GM23338 (cell line): ENCODE measurements at regions not wholly inside any gene's neighbourhood (a gene's known extent, or its start where the extent isn't known, plus 50 kb on each side); places are given as distances from the start of the nearest gene placed in this dataset.

Experiments
- ATAC-seq: fragments of 200-7000 bp; cut with Tn5 transposase; 3 replicates; pipeline ENCODE4 v1.9.1; 2020
- DNase-seq: peaks from one replicate; pipeline ENCODE4 v3.0.0-alpha.2; 2015; ENCODE audit warnings: low spot score
- H2AFZ ChIP-seq: fragments of 200-600 bp; sonication (generic); 2 replicates; pipeline ENCODE4 v1.8.0; 2016; ENCODE audit warnings: antibody characterized with exemption, mild to moderate bottlenecking, moderate library complexity
- H3F3A ChIP-seq: fragments of 200-600 bp; sonication (generic); replicated peaks from 2 replicates; pipeline ENCODE4 v1.8.0; 2017; ENCODE audit warnings: antibody characterized with exemption, mixed run types, low read depth
- H3K27ac ChIP-seq: fragments of 200-600 bp; sonication (generic); 2 replicates; pipeline ENCODE4 v1.6.1; 2016; ENCODE audit warnings: low read depth
- H3K27me3 ChIP-seq: fragments of 200-600 bp; sonication (generic); 2 replicates; pipeline ENCODE4 v1.8.0; 2016; ENCODE audit warnings: mild to moderate bottlenecking, mixed run types, moderate library complexity; ENCODE audit not compliant: insufficient read depth
- H3K36me3 ChIP-seq: fragments of 200-600 bp; sonication (generic); 2 replicates; pipeline ENCODE4 v1.8.0; 2016; ENCODE audit warnings: mild to moderate bottlenecking; ENCODE audit not compliant: insufficient read depth
- H3K4me1 ChIP-seq: fragments of 200-600 bp; sonication (generic); 2 replicates; pipeline ENCODE4 v1.8.0; 2016; ENCODE audit warnings: mild to moderate bottlenecking, moderate library complexity; ENCODE audit not compliant: insufficient read depth
- H3K4me2 ChIP-seq: fragments of 200-600 bp; sonication (generic); 2 replicates; pipeline ENCODE4 v1.7.1; 2017; ENCODE audit warnings: mixed run types
- H3K4me3 ChIP-seq: fragments of 200-600 bp; sonication (generic); 2 replicates; pipeline ENCODE4 v1.6.1; 2016; ENCODE audit warnings: mixed run types
- H3K79me2 ChIP-seq: fragments of 200-600 bp; sonication (generic); replicated peaks from 2 replicates; pipeline ENCODE4 v1.8.0; 2017; ENCODE audit warnings: mild to moderate bottlenecking; ENCODE audit not compliant: insufficient read depth
- H3K9me2 ChIP-seq: fragments of 200-600 bp; sonication (generic); 2 replicates; pipeline ENCODE4 v1.8.0; 2017; ENCODE audit not compliant: insufficient read depth
- H4K20me1 ChIP-seq: fragments of 200-600 bp; sonication (generic); replicated peaks from 2 replicates; pipeline ENCODE4 v1.8.0; 2017; ENCODE audit warnings: mild to moderate bottlenecking; ENCODE audit not compliant: insufficient read depth
- H3K27ac Mint-ChIP-seq: 2 replicates; pipeline ENCODE4 v1.8.0; 2020; ENCODE audit warnings: inconsistent platforms, mild to moderate bottlenecking, moderate library complexity, mixed read lengths
- H3K27me3 Mint-ChIP-seq: 3 replicates; pipeline ENCODE4 v1.8.0; 2022; ENCODE audit warnings: low read depth, mild to moderate bottlenecking, moderate library complexity, mixed read lengths, inconsistent platforms; ENCODE audit not compliant: insufficient read depth, poor library complexity
- H3K36me3 Mint-ChIP-seq: 3 replicates; pipeline ENCODE4 v1.8.0; 2021; ENCODE audit warnings: low read depth, mild to moderate bottlenecking, inconsistent platforms, moderate library complexity, mixed read lengths
- H3K4me1 Mint-ChIP-seq: 3 replicates; pipeline ENCODE4 v1.8.0; 2020; ENCODE audit warnings: mild to moderate bottlenecking, inconsistent platforms, mixed read lengths
- H3K4me3 Mint-ChIP-seq: 3 replicates; pipeline ENCODE4 v1.8.0; 2021; ENCODE audit warnings: moderate library complexity, mild to moderate bottlenecking, inconsistent platforms, mixed read lengths
- H3K9me3 Mint-ChIP-seq: 3 replicates; pipeline ENCODE4 v1.8.0; 2020; ENCODE audit warnings: moderate library complexity, mild to moderate bottlenecking, inconsistent platforms, mixed read lengths
- CREB1 ChIP-seq: fragments of 250-450 bp; sonication (Bioruptor Pico); IDR thresholded peaks from 2 replicates; pipeline ENCODE4 v1.5.0; 2020; ENCODE audit warnings: low read depth, mild to moderate bottlenecking, moderate library complexity
- EZH2 ChIP-seq: fragments of 200-600 bp; sonication (generic); IDR thresholded peaks from one replicate; pipeline ENCODE4 v1.8.0; 2017; ENCODE audit warnings: antibody characterized with exemption, mild to moderate bottlenecking, low read depth; ENCODE audit not compliant: unreplicated experiment
- EZH2phosphoT487 ChIP-seq: fragments of 200-600 bp; sonication (generic); IDR thresholded peaks from one replicate; pipeline ENCODE4 v1.8.1; 2018; ENCODE audit warnings: antibody characterized with exemption; ENCODE audit not compliant: unreplicated experiment
- JUNB ChIP-seq: IDR thresholded peaks from one replicate; pipeline ENCODE4 v1.6.1; 2016; ENCODE audit warnings: antibody characterized with exemption; ENCODE audit not compliant: unreplicated experiment
- NANOG ChIP-seq: IDR thresholded peaks from 2 replicates; pipeline ENCODE4 v1.6.1; 2016; ENCODE audit warnings: antibody characterized with exemption, borderline replicate concordance
- POLR2AphosphoS5 ChIP-seq: IDR thresholded peaks from 2 replicates; pipeline ENCODE4 v1.6.1; 2016; ENCODE audit warnings: antibody characterized with exemption, low read depth
- STAT1 ChIP-seq: IDR thresholded peaks from one replicate; pipeline ENCODE4 v1.6.1; 2016; ENCODE audit warnings: antibody characterized with exemption; ENCODE audit not compliant: unreplicated experiment
- ZNF114 ChIP-seq: fragments of 250-450 bp; sonication (Bioruptor Pico); IDR thresholded peaks from 2 replicates; pipeline ENCODE4 v1.5.0; 2020; ENCODE audit warnings: mild to moderate bottlenecking, moderate library complexity
- ZNF331 ChIP-seq: fragments of 250-450 bp; sonication (Bioruptor Pico); IDR thresholded peaks from 2 replicates; pipeline ENCODE4 v1.5.0; 2020; ENCODE audit warnings: low read depth, mild to moderate bottlenecking, moderate library complexity
- TF ChIP-seq, protein P1 (sequence below): IDR thresholded peaks from 2 replicates; pipeline ENCODE4 v1.6.1; 2016; ENCODE audit warnings: antibody characterized with exemption
- TF ChIP-seq, protein P2 (sequence below): IDR thresholded peaks from one replicate; pipeline ENCODE4 v1.6.1; 2018; ENCODE audit warnings: antibody characterized with exemption; ENCODE audit not compliant: unreplicated experiment
- TF ChIP-seq, protein P3 (sequence below), 2 experiments: fragments of 200-600 bp in 1 of 2; sonication (generic) in 1 of 2; conservative IDR thresholded peaks; 2 replicates each; pipeline versions ENCODE4 v1.5.1 to v1.6.1; 2016 to 2017; ENCODE audit warnings: antibody characterized with exemption in 2 of 2, low read depth in 2 of 2, mild to moderate bottlenecking in 2 of 2, moderate library complexity in 1 of 2
- TF ChIP-seq, protein P4 (sequence below): fragments of 250-450 bp; sonication (Bioruptor Pico); IDR thresholded peaks from 2 replicates; pipeline ENCODE4 v1.5.0; 2020; ENCODE audit warnings: mild to moderate bottlenecking, moderate library complexity

DNA sequence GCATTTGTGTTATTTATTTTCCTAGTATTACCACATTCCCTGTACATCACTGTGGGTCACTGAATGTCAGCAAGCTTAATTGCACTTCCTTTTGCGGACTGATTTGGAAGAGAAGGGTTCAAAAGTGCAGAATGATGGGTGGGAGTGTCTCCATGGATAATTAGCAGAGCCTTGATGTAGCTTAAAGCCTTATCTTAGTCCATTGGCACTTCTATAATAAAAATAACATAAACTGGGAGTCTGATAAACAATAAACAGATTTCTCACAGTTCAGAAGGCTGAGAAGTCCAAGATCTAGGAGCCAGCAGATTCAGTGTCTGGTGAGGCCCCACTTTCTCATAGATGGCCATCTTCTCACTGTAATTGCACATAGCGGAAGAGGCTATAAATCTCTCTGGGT, 501.1 kb upstream of the POU3F2 start:
- no peaks in the 10 kb centered on the region for H3K27me3 ChIP-seq
- peaks cover 4% of the 10 kb centered on the region; the same call in 2 of the 3 replicates for H3K4me1 Mint-ChIP-seq

More for the DNA sequence above, 501.1 kb upstream of the POU3F2 start:
- Histone ChIP-seq H3K4me3 (no peak overlapping the region), H3K9me2 (no peaks in the 10 kb centered on the region), H3K4me2 (no peak overlapping the region), H2AFZ (no peak overlapping the region), H3K27ac (no peak overlapping the region), H4K20me1 (no peaks in the 10 kb centered on the region; the same call in 1 of the 2 replicates), H3K4me1 (no peaks in the 10 kb centered on the region), H3F3A (no peaks in the 10 kb centered on the region), H3K36me3 (no peaks in the 10 kb centered on the region), H3K79me2 (no peaks in the 10 kb centered on the region)
- Mint-ChIP-seq H3K9me3 (no peaks in the 10 kb centered on the region), H3K4me3 (no peak overlapping the region), H3K27ac (no peak overlapping the region), H3K27me3 (no peaks in the 10 kb centered on the region), H3K36me3 (no peaks in the 10 kb centered on the region)
- ATAC-seq (no peak), DNase-seq (no peak)
- no peak for TF ChIP-seq JUNB
- TF ChIP-seq, protein P1, sequence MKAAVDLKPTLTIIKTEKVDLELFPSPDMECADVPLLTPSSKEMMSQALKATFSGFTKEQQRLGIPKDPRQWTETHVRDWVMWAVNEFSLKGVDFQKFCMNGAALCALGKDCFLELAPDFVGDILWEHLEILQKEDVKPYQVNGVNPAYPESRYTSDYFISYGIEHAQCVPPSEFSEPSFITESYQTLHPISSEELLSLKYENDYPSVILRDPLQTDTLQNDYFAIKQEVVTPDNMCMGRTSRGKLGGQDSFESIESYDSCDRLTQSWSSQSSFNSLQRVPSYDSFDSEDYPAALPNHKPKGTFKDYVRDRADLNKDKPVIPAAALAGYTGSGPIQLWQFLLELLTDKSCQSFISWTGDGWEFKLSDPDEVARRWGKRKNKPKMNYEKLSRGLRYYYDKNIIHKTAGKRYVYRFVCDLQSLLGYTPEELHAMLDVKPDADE: no peak
- TF ChIP-seq EZH2phosphoT487: no peak
- no peak for TF ChIP-seq POLR2AphosphoS5
- TF ChIP-seq, protein P2, sequence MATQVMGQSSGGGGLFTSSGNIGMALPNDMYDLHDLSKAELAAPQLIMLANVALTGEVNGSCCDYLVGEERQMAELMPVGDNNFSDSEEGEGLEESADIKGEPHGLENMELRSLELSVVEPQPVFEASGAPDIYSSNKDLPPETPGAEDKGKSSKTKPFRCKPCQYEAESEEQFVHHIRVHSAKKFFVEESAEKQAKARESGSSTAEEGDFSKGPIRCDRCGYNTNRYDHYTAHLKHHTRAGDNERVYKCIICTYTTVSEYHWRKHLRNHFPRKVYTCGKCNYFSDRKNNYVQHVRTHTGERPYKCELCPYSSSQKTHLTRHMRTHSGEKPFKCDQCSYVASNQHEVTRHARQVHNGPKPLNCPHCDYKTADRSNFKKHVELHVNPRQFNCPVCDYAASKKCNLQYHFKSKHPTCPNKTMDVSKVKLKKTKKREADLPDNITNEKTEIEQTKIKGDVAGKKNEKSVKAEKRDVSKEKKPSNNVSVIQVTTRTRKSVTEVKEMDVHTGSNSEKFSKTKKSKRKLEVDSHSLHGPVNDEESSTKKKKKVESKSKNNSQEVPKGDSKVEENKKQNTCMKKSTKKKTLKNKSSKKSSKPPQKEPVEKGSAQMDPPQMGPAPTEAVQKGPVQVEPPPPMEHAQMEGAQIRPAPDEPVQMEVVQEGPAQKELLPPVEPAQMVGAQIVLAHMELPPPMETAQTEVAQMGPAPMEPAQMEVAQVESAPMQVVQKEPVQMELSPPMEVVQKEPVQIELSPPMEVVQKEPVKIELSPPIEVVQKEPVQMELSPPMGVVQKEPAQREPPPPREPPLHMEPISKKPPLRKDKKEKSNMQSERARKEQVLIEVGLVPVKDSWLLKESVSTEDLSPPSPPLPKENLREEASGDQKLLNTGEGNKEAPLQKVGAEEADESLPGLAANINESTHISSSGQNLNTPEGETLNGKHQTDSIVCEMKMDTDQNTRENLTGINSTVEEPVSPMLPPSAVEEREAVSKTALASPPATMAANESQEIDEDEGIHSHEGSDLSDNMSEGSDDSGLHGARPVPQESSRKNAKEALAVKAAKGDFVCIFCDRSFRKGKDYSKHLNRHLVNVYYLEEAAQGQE: no peak
- TF ChIP-seq, protein P3, sequence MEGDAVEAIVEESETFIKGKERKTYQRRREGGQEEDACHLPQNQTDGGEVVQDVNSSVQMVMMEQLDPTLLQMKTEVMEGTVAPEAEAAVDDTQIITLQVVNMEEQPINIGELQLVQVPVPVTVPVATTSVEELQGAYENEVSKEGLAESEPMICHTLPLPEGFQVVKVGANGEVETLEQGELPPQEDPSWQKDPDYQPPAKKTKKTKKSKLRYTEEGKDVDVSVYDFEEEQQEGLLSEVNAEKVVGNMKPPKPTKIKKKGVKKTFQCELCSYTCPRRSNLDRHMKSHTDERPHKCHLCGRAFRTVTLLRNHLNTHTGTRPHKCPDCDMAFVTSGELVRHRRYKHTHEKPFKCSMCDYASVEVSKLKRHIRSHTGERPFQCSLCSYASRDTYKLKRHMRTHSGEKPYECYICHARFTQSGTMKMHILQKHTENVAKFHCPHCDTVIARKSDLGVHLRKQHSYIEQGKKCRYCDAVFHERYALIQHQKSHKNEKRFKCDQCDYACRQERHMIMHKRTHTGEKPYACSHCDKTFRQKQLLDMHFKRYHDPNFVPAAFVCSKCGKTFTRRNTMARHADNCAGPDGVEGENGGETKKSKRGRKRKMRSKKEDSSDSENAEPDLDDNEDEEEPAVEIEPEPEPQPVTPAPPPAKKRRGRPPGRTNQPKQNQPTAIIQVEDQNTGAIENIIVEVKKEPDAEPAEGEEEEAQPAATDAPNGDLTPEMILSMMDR (conservative IDR thresholded peaks at IDR 0.05; ENCODE audit: low read depth in 2 of 2): no peak
- TF ChIP-seq EZH2: no peak
- TF ChIP-seq ZNF114: no peak
- no peak for TF ChIP-seq ZNF331 (CRISPR knock-in tag)
- TF ChIP-seq NANOG: no peak
- TF ChIP-seq, protein P4, sequence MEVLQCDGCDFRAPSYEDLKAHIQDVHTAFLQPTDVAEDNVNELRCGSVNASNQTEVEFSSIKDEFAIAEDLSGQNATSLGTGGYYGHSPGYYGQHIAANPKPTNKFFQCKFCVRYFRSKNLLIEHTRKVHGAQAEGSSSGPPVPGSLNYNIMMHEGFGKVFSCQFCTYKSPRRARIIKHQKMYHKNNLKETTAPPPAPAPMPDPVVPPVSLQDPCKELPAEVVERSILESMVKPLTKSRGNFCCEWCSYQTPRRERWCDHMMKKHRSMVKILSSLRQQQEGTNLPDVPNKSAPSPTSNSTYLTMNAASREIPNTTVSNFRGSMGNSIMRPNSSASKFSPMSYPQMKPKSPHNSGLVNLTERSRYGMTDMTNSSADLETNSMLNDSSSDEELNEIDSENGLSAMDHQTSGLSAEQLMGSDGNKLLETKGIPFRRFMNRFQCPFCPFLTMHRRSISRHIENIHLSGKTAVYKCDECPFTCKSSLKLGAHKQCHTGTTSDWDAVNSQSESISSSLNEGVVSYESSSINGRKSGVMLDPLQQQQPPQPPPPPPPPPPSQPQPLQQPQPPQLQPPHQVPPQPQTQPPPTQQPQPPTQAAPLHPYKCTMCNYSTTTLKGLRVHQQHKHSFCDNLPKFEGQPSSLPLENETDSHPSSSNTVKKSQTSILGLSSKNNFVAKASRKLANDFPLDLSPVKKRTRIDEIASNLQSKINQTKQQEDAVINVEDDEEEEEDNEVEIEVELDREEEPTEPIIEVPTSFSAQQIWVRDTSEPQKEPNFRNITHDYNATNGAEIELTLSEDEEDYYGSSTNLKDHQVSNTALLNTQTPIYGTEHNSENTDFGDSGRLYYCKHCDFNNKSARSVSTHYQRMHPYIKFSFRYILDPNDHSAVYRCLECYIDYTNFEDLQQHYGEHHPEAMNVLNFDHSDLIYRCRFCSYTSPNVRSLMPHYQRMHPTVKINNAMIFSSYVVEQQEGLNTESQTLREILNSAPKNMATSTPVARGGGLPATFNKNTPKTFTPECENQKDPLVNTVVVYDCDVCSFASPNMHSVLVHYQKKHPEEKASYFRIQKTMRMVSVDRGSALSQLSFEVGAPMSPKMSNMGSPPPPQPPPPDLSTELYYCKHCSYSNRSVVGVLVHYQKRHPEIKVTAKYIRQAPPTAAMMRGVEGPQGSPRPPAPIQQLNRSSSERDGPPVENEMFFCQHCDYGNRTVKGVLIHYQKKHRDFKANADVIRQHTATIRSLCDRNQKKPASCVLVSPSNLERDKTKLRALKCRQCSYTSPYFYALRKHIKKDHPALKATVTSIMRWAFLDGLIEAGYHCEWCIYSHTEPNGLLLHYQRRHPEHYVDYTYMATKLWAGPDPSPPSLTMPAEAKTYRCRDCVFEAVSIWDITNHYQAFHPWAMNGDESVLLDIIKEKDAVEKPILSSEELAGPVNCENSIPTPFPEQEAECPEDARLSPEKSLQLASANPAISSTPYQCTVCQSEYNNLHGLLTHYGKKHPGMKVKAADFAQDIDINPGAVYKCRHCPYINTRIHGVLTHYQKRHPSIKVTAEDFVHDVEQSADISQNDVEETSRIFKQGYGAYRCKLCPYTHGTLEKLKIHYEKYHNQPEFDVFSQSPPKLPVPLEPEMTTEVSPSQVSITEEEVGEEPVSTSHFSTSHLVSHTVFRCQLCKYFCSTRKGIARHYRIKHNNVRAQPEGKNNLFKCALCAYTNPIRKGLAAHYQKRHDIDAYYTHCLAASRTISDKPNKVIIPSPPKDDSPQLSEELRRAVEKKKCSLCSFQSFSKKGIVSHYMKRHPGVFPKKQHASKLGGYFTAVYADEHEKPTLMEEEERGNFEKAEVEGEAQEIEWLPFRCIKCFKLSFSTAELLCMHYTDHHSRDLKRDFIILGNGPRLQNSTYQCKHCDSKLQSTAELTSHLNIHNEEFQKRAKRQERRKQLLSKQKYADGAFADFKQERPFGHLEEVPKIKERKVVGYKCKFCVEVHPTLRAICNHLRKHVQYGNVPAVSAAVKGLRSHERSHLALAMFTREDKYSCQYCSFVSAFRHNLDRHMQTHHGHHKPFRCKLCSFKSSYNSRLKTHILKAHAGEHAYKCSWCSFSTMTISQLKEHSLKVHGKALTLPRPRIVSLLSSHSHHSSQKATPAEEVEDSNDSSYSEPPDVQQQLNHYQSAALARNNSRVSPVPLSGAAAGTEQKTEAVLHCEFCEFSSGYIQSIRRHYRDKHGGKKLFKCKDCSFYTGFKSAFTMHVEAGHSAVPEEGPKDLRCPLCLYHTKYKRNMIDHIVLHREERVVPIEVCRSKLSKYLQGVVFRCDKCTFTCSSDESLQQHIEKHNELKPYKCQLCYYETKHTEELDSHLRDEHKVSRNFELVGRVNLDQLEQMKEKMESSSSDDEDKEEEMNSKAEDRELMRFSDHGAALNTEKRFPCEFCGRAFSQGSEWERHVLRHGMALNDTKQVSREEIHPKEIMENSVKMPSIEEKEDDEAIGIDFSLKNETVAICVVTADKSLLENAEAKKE (CRISPR knock-in tag): no peak
- no peak for TF ChIP-seq CREB1
- TF ChIP-seq STAT1: no peak
